ENCODE measurements at regions not wholly inside any gene's neighbourhood (a gene's known extent, or its start where the extent isn't known, plus 50 kb on each side); places are given as distances from the start of the nearest gene placed in this dataset.
"Not testable (repeated sequence)": the region's sequence is repeated elsewhere in the genome, so short reads cannot be mapped to it uniquely, and the experiment has no call there.

- H3K4me3 Mint-ChIP-seq; DNase-seq; ATAC-seq; H3K9me3 Mint-ChIP-seq; H3K36me3 Mint-ChIP-seq (ENCODE audit: insufficient read depth); H3K27me3 Mint-ChIP-seq (ENCODE audit: low read depth); H3K4me1 Mint-ChIP-seq (ENCODE audit: low read depth): not testable (repeated sequence)
Observed at GRCh38 chr4:3609905-3610304, 77.7 kb upstream of the LRPAP1 start.

- no peaks in the 10 kb centered on the region for H3K4me1 Mint-ChIP-seq (ENCODE audit: low read depth)
- ATAC-seq (no peak), DNase-seq (no peak)
- peaks cover 2% of the 10 kb centered on the region for H3K27me3 Mint-ChIP-seq (ENCODE audit: low read depth)
- no peak overlapping the region for H3K4me3 Mint-ChIP-seq
- no peaks in the 10 kb centered on the region for H3K36me3 Mint-ChIP-seq (ENCODE audit: insufficient read depth)
- H3K9me3 Mint-ChIP-seq, result no peaks in the 10 kb centered on the region
Observed at GRCh38 chr4:3607690-3608552, 75.7 kb upstream of the LRPAP1 start.

- not testable (repeated sequence) for H3K9me3 Mint-ChIP-seq; ATAC-seq; H3K27me3 Mint-ChIP-seq (ENCODE audit: low read depth); H3K36me3 Mint-ChIP-seq (ENCODE audit: insufficient read depth); DNase-seq; H3K4me1 Mint-ChIP-seq (ENCODE audit: low read depth); H3K4me3 Mint-ChIP-seq
Observed at GRCh38 chr4:3606850-3607249, 74.6 kb upstream of the LRPAP1 start.

- DNase-seq; H3K36me3 Mint-ChIP-seq (ENCODE audit: insufficient read depth); H3K4me1 Mint-ChIP-seq (ENCODE audit: low read depth); H3K4me3 Mint-ChIP-seq; ATAC-seq; H3K27me3 Mint-ChIP-seq (ENCODE audit: low read depth); H3K9me3 Mint-ChIP-seq: not testable (repeated sequence)
Observed at GRCh38 chr4:3606271-3606670, 74.0 kb upstream of the LRPAP1 start.

- DNase-seq, result no peak
- Mint-ChIP-seq H3K36me3 (ENCODE audit: insufficient read depth) (no peaks in the 10 kb centered on the region), H3K4me1 (ENCODE audit: low read depth) (no peaks in the 10 kb centered on the region), H3K9me3 (no peaks in the 10 kb centered on the region), H3K27me3 (ENCODE audit: low read depth) (peaks cover 2% of the 10 kb centered on the region), H3K4me3 (no peak overlapping the region)
- ATAC-seq, result no peak
Observed at GRCh38 chr4:3605491-3605890, 73.3 kb upstream of the LRPAP1 start.

- not testable (repeated sequence) for ATAC-seq; H3K9me3 Mint-ChIP-seq; H3K4me1 Mint-ChIP-seq (ENCODE audit: low read depth); H3K36me3 Mint-ChIP-seq (ENCODE audit: insufficient read depth); DNase-seq; H3K4me3 Mint-ChIP-seq; H3K27me3 Mint-ChIP-seq (ENCODE audit: low read depth)
Observed at GRCh38 chr4:3602886-3603645, 70.8 kb upstream of the LRPAP1 start.

GRCh38 chr4:3601992-3602391 is 69.8 kb upstream of the LRPAP1 start:
- no peak for ATAC-seq
- no peaks in the 10 kb centered on the region for H3K9me3 Mint-ChIP-seq
- DNase-seq, result no peak
- no peak overlapping the region for H3K4me3 Mint-ChIP-seq
- no peaks in the 10 kb centered on the region for H3K4me1 Mint-ChIP-seq (ENCODE audit: low read depth)
- H3K36me3 Mint-ChIP-seq (ENCODE audit: insufficient read depth), result no peaks in the 10 kb centered on the region
- H3K27me3 Mint-ChIP-seq (ENCODE audit: low read depth), result no peaks in the 10 kb centered on the region

- not testable (repeated sequence) for DNase-seq; H3K9me3 Mint-ChIP-seq; H3K36me3 Mint-ChIP-seq (ENCODE audit: insufficient read depth); H3K4me3 Mint-ChIP-seq; H3K4me1 Mint-ChIP-seq (ENCODE audit: low read depth); ATAC-seq; H3K27me3 Mint-ChIP-seq (ENCODE audit: low read depth)
Observed at GRCh38 chr4:3601108-3601690, 69.0 kb upstream of the LRPAP1 start.

- Mint-ChIP-seq H3K9me3 (no peaks in the 10 kb centered on the region), H3K4me3 (no peak overlapping the region), H3K36me3 (ENCODE audit: insufficient read depth) (no peaks in the 10 kb centered on the region), H3K27me3 (ENCODE audit: low read depth) (peaks cover 9% of the 10 kb centered on the region), H3K4me1 (ENCODE audit: low read depth) (no peaks in the 10 kb centered on the region)
- ATAC-seq, result no peak
- no peak for DNase-seq
Observed at GRCh38 chr4:3599951-3600350, 67.7 kb upstream of the LRPAP1 start.

- ATAC-seq, result no peak
- Mint-ChIP-seq H3K36me3 (ENCODE audit: insufficient read depth) (no peaks in the 10 kb centered on the region), H3K4me1 (ENCODE audit: low read depth) (no peaks in the 10 kb centered on the region), H3K4me3 (no peak overlapping the region), H3K27me3 (ENCODE audit: low read depth) (peaks cover 15% of the 10 kb centered on the region), H3K9me3 (no peaks in the 10 kb centered on the region)
- DNase-seq, result no peak
Observed at GRCh38 chr4:3598695-3599227, 66.5 kb upstream of the LRPAP1 start.

GRCh38 chr4:3597896-3598505 is 65.8 kb upstream of the LRPAP1 start:
- H3K9me3 Mint-ChIP-seq, H3K4me3 Mint-ChIP-seq: not testable (repeated sequence)

GRCh38 chr4:3596957-3597733 is 64.9 kb upstream of the LRPAP1 start:
- DNase-seq; H3K4me1 Mint-ChIP-seq (ENCODE audit: low read depth); H3K4me3 Mint-ChIP-seq; ATAC-seq; H3K9me3 Mint-ChIP-seq; H3K36me3 Mint-ChIP-seq (ENCODE audit: insufficient read depth): not testable (repeated sequence)
- H3K27me3 Mint-ChIP-seq (ENCODE audit: low read depth), result peaks cover 22% of the 10 kb centered on the region

More at GRCh38 chr4:3597896-3598505, 65.8 kb upstream of the LRPAP1 start:
- not testable (repeated sequence) for H3K36me3 Mint-ChIP-seq (ENCODE audit: insufficient read depth); H3K4me1 Mint-ChIP-seq (ENCODE audit: low read depth); DNase-seq; ATAC-seq
- H3K27me3 Mint-ChIP-seq (ENCODE audit: low read depth), result peaks cover 17% of the 10 kb centered on the region

GRCh38 chr4:3595627-3596291 is 63.5 kb upstream of the LRPAP1 start:
- H3K9me3 Mint-ChIP-seq; H3K36me3 Mint-ChIP-seq (ENCODE audit: insufficient read depth); H3K4me1 Mint-ChIP-seq (ENCODE audit: low read depth); DNase-seq; H3K4me3 Mint-ChIP-seq; ATAC-seq: not testable (repeated sequence)
- peaks cover 22% of the 10 kb centered on the region for H3K27me3 Mint-ChIP-seq (ENCODE audit: low read depth)

Data from activated T-cell treated with anti-CD3 and anti-CD28 coated beads, Interleukin-2, amount 50 U/mL, for 4 hours (primary cell).